ENCODE measurements at regions not wholly inside any gene's neighbourhood (a gene's known extent, or its start where the extent isn't known, plus 50 kb on each side); places are given as distances from the start of the nearest gene placed in this dataset.

GRCh38 chrX:149365552-149365951 is 139.6 kb downstream of the IDS start:
- DNase-seq (ENCODE audit: low read depth): no peak
- no peak overlapping the region for H3K4me3 ChIP-seq (ENCODE audit: low read length)
- no peak for TF ChIP-seq CTCF (conservative IDR thresholded peaks at IDR 0.05; ENCODE audit: low read depth, low read length)

GRCh38 chrX:149365061-149365460 is 140.0 kb downstream of the IDS start:
- TF ChIP-seq CTCF (conservative IDR thresholded peaks at IDR 0.05; ENCODE audit: low read depth, low read length): no peak
- H3K4me3 ChIP-seq (ENCODE audit: low read length): no peak overlapping the region
- no peak for DNase-seq (ENCODE audit: low read depth)

GRCh38 chrX:149363965-149364364 is 141.1 kb downstream of the IDS start:
- no peak for DNase-seq (ENCODE audit: low read depth)
- no peak for TF ChIP-seq CTCF (conservative IDR thresholded peaks at IDR 0.05; ENCODE audit: low read depth, low read length)
- no peak overlapping the region for H3K4me3 ChIP-seq (ENCODE audit: low read length)

GRCh38 chrX:149346306-149346705 is 158.8 kb downstream of the IDS start:
- no peak overlapping the region for H3K4me3 ChIP-seq (ENCODE audit: low read length)
- DNase-seq (ENCODE audit: low read depth): no peak
- TF ChIP-seq CTCF (conservative IDR thresholded peaks at IDR 0.05; ENCODE audit: low read depth, low read length): no peak

GRCh38 chrX:149322316-149322715 is 182.8 kb downstream of the IDS start:
- TF ChIP-seq CTCF (conservative IDR thresholded peaks at IDR 0.05; ENCODE audit: low read depth, low read length): no peak
- no peak overlapping the region for H3K4me3 ChIP-seq (ENCODE audit: low read length)
- DNase-seq (ENCODE audit: low read depth): no peak

GRCh38 chrX:149313871-149314371 is 191.2 kb downstream of the IDS start:
- TF ChIP-seq CTCF (conservative IDR thresholded peaks at IDR 0.05; ENCODE audit: low read depth, low read length): no peak

GRCh38 chrX:149312988-149313387 is 192.1 kb downstream of the IDS start:
- no peak for DNase-seq (ENCODE audit: low read depth)
- no peak overlapping the region for H3K4me3 ChIP-seq (ENCODE audit: low read length)
- no peak for TF ChIP-seq CTCF (conservative IDR thresholded peaks at IDR 0.05; ENCODE audit: low read depth, low read length)

More at GRCh38 chrX:149313871-149314371, 191.2 kb downstream of the IDS start:
- no peak overlapping the region for H3K4me3 ChIP-seq (ENCODE audit: low read length)
- DNase-seq (ENCODE audit: low read depth): no peak
